ENCODE measurements at regions not wholly inside any gene's neighbourhood (a gene's known extent, or its start where the extent isn't known, plus 50 kb on each side); places are given as distances from the start of the nearest gene placed in this dataset.

GRCh38 chr11:33558097-33558496 lies 142.5 kb downstream of the C11orf91 start:
- TF ChIP-seq, protein P1, sequence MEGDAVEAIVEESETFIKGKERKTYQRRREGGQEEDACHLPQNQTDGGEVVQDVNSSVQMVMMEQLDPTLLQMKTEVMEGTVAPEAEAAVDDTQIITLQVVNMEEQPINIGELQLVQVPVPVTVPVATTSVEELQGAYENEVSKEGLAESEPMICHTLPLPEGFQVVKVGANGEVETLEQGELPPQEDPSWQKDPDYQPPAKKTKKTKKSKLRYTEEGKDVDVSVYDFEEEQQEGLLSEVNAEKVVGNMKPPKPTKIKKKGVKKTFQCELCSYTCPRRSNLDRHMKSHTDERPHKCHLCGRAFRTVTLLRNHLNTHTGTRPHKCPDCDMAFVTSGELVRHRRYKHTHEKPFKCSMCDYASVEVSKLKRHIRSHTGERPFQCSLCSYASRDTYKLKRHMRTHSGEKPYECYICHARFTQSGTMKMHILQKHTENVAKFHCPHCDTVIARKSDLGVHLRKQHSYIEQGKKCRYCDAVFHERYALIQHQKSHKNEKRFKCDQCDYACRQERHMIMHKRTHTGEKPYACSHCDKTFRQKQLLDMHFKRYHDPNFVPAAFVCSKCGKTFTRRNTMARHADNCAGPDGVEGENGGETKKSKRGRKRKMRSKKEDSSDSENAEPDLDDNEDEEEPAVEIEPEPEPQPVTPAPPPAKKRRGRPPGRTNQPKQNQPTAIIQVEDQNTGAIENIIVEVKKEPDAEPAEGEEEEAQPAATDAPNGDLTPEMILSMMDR (IDR thresholded peaks at IDR 0.05), result no peak
- TF ChIP-seq POLR2A (IDR thresholded peaks at IDR 0.05), result no peak

Measured in body of pancreas (tissue), 4 donors.